Trophoblast cell (in vitro differentiated cells and primary cell): ENCODE measurements at regions not wholly inside any gene's neighbourhood (a gene's known extent, or its start where the extent isn't known, plus 50 kb on each side); places are given as distances from the start of the nearest gene placed in this dataset.

Experiments used
- DNase-seq, 2 donors: peaks; one replicate each; pipeline ENCODE4 v3.0.0-alpha.2; 2016
- H2AFZ ChIP-seq: 2 replicates; pipeline ENCODE4 v1.6.1; 2013; ENCODE audit warnings: low read length, moderate library complexity, mild to moderate bottlenecking; ENCODE audit not compliant: insufficient read depth, poor library complexity
- H2AK5ac ChIP-seq: 2 replicates; pipeline ENCODE4 v1.6.1; 2013; ENCODE audit warnings: mild to moderate bottlenecking, low read length
- H2BK120ac ChIP-seq: 2 replicates; pipeline ENCODE4 v1.6.1; 2013; ENCODE audit warnings: low read length, mild to moderate bottlenecking, moderate library complexity; ENCODE audit not compliant: insufficient read depth, poor library complexity
- H2BK12ac ChIP-seq: 2 replicates; pipeline ENCODE4 v1.6.1; 2013; ENCODE audit warnings: mild to moderate bottlenecking, low read length, moderate library complexity
- H2BK5ac ChIP-seq: 2 replicates; pipeline ENCODE4 v1.6.1; 2013; ENCODE audit warnings: low read length, low read depth, moderate library complexity, mild to moderate bottlenecking; ENCODE audit not compliant: poor library complexity
- H3K14ac ChIP-seq: 2 replicates; pipeline ENCODE4 v1.6.1; 2013; ENCODE audit warnings: mild to moderate bottlenecking, low read length
- H3K18ac ChIP-seq: 2 replicates; pipeline ENCODE4 v1.6.1; 2013; ENCODE audit warnings: mild to moderate bottlenecking, low read length
- H3K23ac ChIP-seq: 2 replicates; pipeline ENCODE4 v1.6.1; 2013; ENCODE audit warnings: low read length
- H3K27ac ChIP-seq: 2 replicates; pipeline ENCODE4 v1.5.1; 2013; ENCODE audit warnings: low read depth, mild to moderate bottlenecking, inconsistent platforms, low read length, moderate library complexity
- H3K27me3 ChIP-seq: 2 replicates; pipeline ENCODE4 v1.6.1; 2013; ENCODE audit warnings: inconsistent platforms, mild to moderate bottlenecking, low read length, moderate library complexity; ENCODE audit not compliant: insufficient read depth
- H3K36me3 ChIP-seq, 2 experiments: 1 replicate in 1 of 2; 2 replicates in 1 of 2; pipeline ENCODE4 v1.6.1; 2013; ENCODE audit warnings: low read length in 2 of 2, mild to moderate bottlenecking in 2 of 2, moderate library complexity in 1 of 2; ENCODE audit not compliant: insufficient read depth in 2 of 2, control insufficient read depth in 1 of 2
- H3K4ac ChIP-seq: 2 replicates; pipeline ENCODE4 v1.6.1; 2013; ENCODE audit warnings: low read depth, mild to moderate bottlenecking, low read length, moderate library complexity
- H3K4me1 ChIP-seq, 2 experiments: 1 replicate in 1 of 2; 2 replicates in 1 of 2; pipeline ENCODE4 v1.6.1; 2013; ENCODE audit warnings: low read length in 2 of 2, mild to moderate bottlenecking in 2 of 2, moderate library complexity in 1 of 2; ENCODE audit not compliant: insufficient read depth in 2 of 2, control insufficient read depth in 1 of 2
- H3K4me2 ChIP-seq: 2 replicates; pipeline ENCODE4 v1.6.1; 2013; ENCODE audit warnings: inconsistent platforms, mild to moderate bottlenecking, low read length, moderate library complexity
- H3K4me3 ChIP-seq: 2 replicates; pipeline ENCODE4 v1.5.1; 2013; ENCODE audit warnings: mild to moderate bottlenecking, low read depth, low read length, inconsistent platforms
- H3K79me1 ChIP-seq: one replicate; pipeline ENCODE4 v1.6.1; 2013; ENCODE audit warnings: low read length
- H3K79me2 ChIP-seq: 2 replicates; pipeline ENCODE4 v1.6.1; 2013; ENCODE audit warnings: low read length, mild to moderate bottlenecking; ENCODE audit not compliant: control insufficient read depth, insufficient read depth, poor library complexity
- H3K9ac ChIP-seq: 2 replicates; pipeline ENCODE4 v1.6.1; 2013; ENCODE audit warnings: mild to moderate bottlenecking, low read length
- H3K9me3 ChIP-seq: 2 replicates; pipeline ENCODE4 v1.6.1; 2013; ENCODE audit warnings: low read depth, mild to moderate bottlenecking, control low read depth, inconsistent platforms, low read length; ENCODE audit not compliant: insufficient read depth
- H4K12ac ChIP-seq: 2 replicates; pipeline ENCODE4 v1.6.1; 2013; ENCODE audit warnings: low read depth, mild to moderate bottlenecking, low read length, moderate library complexity
- H4K8ac ChIP-seq: 2 replicates; pipeline ENCODE4 v1.6.1; 2013; ENCODE audit warnings: low read depth, mild to moderate bottlenecking, low read length, moderate library complexity
- H4K91ac ChIP-seq: one replicate; pipeline ENCODE4 v1.6.1; 2013; ENCODE audit warnings: low read depth, mild to moderate bottlenecking, low read length, moderate library complexity
- WGBS: extraction: QIAGEN DNeasy Blood & Tissue Kit; methylation state at CpG from one replicate; pipeline ENCODE4 v1.1.7; 2013; ENCODE audit warnings: missing lambda C conversion rate; ENCODE audit not compliant: insufficient read length, insufficient coverage; ENCODE audit errors: extremely low coverage; 5-methylcytosine and 5-hydroxymethylcytosine counted together

GRCh38 chr2:103423100-103423499 lies 661.3 kb downstream of the TMEM182 start:
- no peaks in the 10 kb centered on the region for H3K79me2 ChIP-seq
- no peak overlapping the region for H2BK5ac ChIP-seq
- no peak overlapping the region for H4K91ac ChIP-seq
- H3K23ac ChIP-seq, result no peak overlapping the region
- H4K8ac ChIP-seq, result no peak overlapping the region
- no peaks in the 10 kb centered on the region for H3K79me1 ChIP-seq
- no peaks in the 10 kb centered on the region for H3K9me3 ChIP-seq
- H2AFZ ChIP-seq, result no peak overlapping the region
- H3K9ac ChIP-seq, result no peak overlapping the region
- no peak overlapping the region for H2BK12ac ChIP-seq
- no peak overlapping the region for H3K4ac ChIP-seq
- no peaks in the 10 kb centered on the region for H3K4me1 ChIP-seq
- no peaks in the 10 kb centered on the region for H3K27me3 ChIP-seq
- H3K4me2 ChIP-seq, result no peak overlapping the region
- H4K12ac ChIP-seq, result no peak overlapping the region
- H3K4me3 ChIP-seq, result no peak overlapping the region
- no peak overlapping the region for H3K14ac ChIP-seq
- no peak overlapping the region for H3K27ac ChIP-seq
- H2BK120ac ChIP-seq, result no peak overlapping the region
- H2AK5ac ChIP-seq, result no peak overlapping the region
- no CpG with 5 or more reads among the region's 2 CpGs for WGBS
- H3K36me3 ChIP-seq, result no peaks in the 10 kb centered on the region
- no peak overlapping the region for H3K18ac ChIP-seq
- no peak for DNase-seq

- Histone ChIP-seq H2BK5ac (no peak overlapping the region), H2BK12ac (no peak overlapping the region), H4K91ac (no peak overlapping the region), H3K18ac (no peak overlapping the region), H3K4me2 (no peak overlapping the region), H4K8ac (no peak overlapping the region), H2BK120ac (no peak overlapping the region), H3K9ac (no peak overlapping the region), H3K27ac (no peak overlapping the region), H3K23ac (no peak overlapping the region), H3K36me3 (no peaks in the 10 kb centered on the region), H3K9me3 (no peaks in the 10 kb centered on the region), H4K12ac (no peak overlapping the region), H3K4me1 (no peaks in the 10 kb centered on the region), H2AK5ac (no peak overlapping the region), H3K14ac (no peak overlapping the region), H2AFZ (no peak overlapping the region), H3K27me3 (no peaks in the 10 kb centered on the region), H3K79me1 (no peaks in the 10 kb centered on the region), H3K79me2 (no peaks in the 10 kb centered on the region), H3K4me3 (no peak overlapping the region), H3K4ac (no peak overlapping the region)
- no CpG with 5 or more reads among the region's 3 CpGs for WGBS
- DNase-seq, result no peak
Observed at GRCh38 chr2:103427567-103427966, 665.7 kb downstream of the TMEM182 start.

GRCh38 chr2:103430191-103430590 lies 668.4 kb downstream of the TMEM182 start:
- H3K4me2 ChIP-seq, result no peak overlapping the region
- no peaks in the 10 kb centered on the region for H3K36me3 ChIP-seq
- H3K18ac ChIP-seq, result no peak overlapping the region
- H3K27ac ChIP-seq, result no peak overlapping the region
- H3K79me2 ChIP-seq, result no peaks in the 10 kb centered on the region
- DNase-seq, result no peak
- H3K9ac ChIP-seq, result no peak overlapping the region
- no peak overlapping the region for H4K12ac ChIP-seq
- no peaks in the 10 kb centered on the region for H3K79me1 ChIP-seq
- no peak overlapping the region for H3K23ac ChIP-seq
- no peak overlapping the region for H2AFZ ChIP-seq
- H3K4me1 ChIP-seq, result no peaks in the 10 kb centered on the region
- no peak overlapping the region for H2AK5ac ChIP-seq
- no peaks in the 10 kb centered on the region for H3K9me3 ChIP-seq
- no peaks in the 10 kb centered on the region for H3K27me3 ChIP-seq
- no peak overlapping the region for H2BK12ac ChIP-seq
- no peak overlapping the region for H3K14ac ChIP-seq
- no peak overlapping the region for H3K4ac ChIP-seq
- no peak overlapping the region for H4K91ac ChIP-seq
- H2BK120ac ChIP-seq, result no peak overlapping the region
- no peak overlapping the region for H4K8ac ChIP-seq
- no CpG with 5 or more reads among the region's 6 CpGs for WGBS
- H2BK5ac ChIP-seq, result no peak overlapping the region
- no peak overlapping the region for H3K4me3 ChIP-seq

GRCh38 chr2:103435010-103435409 lies 673.2 kb downstream of the TMEM182 start:
- no peaks in the 10 kb centered on the region for H3K36me3 ChIP-seq
- H3K18ac ChIP-seq, result no peak overlapping the region
- H2AFZ ChIP-seq, result no peak overlapping the region
- H3K14ac ChIP-seq, result no peak overlapping the region
- no peak overlapping the region for H2BK5ac ChIP-seq
- no peak overlapping the region for H4K91ac ChIP-seq
- H3K23ac ChIP-seq, result no peak overlapping the region
- no peaks in the 10 kb centered on the region for H3K4me1 ChIP-seq
- no peak overlapping the region for H2BK12ac ChIP-seq
- no peak overlapping the region for H3K4me2 ChIP-seq
- no peak overlapping the region for H4K12ac ChIP-seq
- no peak overlapping the region for H2BK120ac ChIP-seq
- H3K9ac ChIP-seq, result no peak overlapping the region
- no peak overlapping the region for H3K4ac ChIP-seq
- no peaks in the 10 kb centered on the region for H3K79me1 ChIP-seq
- no peak overlapping the region for H3K27ac ChIP-seq
- peak; percentile 34 to 53 for DNase-seq
- no peaks in the 10 kb centered on the region for H3K9me3 ChIP-seq
- no peak overlapping the region for H2AK5ac ChIP-seq
- H3K79me2 ChIP-seq, result no peaks in the 10 kb centered on the region
- no CpG with 5 or more reads among the region's 3 CpGs for WGBS
- no peak overlapping the region for H3K4me3 ChIP-seq
- no peak overlapping the region for H4K8ac ChIP-seq
- H3K27me3 ChIP-seq, result no peaks in the 10 kb centered on the region
